ENCODE measurements at regions not wholly inside any gene's neighbourhood (a gene's known extent, or its start where the extent isn't known, plus 50 kb on each side); places are given as distances from the start of the nearest gene placed in this dataset.
"Not testable (repeated sequence)": the region's sequence is repeated elsewhere in the genome, so short reads cannot be mapped to it uniquely, and the experiment has no call there.

- H3K27ac Mint-ChIP-seq: no peak overlapping the region
- ChIA-PET POLR2A (no interaction called here), CTCF (no interaction called here)
- DNase-seq (no peak), ATAC-seq (no peak)
- H3K36me3 Mint-ChIP-seq (ENCODE audit: low read depth): no peaks in the 10 kb centered on the region
- peaks cover 2% of the 10 kb centered on the region for H3K4me1 Mint-ChIP-seq
- no peak overlapping the region for H3K4me3 Mint-ChIP-seq
- peaks cover 4% of the 10 kb centered on the region for H3K9me3 Mint-ChIP-seq (ENCODE audit: low read depth)
- intact Hi-C loops (cut with DNase I, micrococcal nuclease): no loop called here
- H3K27me3 Mint-ChIP-seq: no peaks in the 10 kb centered on the region
Observed at GRCh38 chr11:21653951-21654421, 538.9 kb upstream of the ANO5 start.

- peaks cover 2% of the 10 kb centered on the region for H3K4me1 Mint-ChIP-seq
- intact Hi-C loops (cut with DNase I, micrococcal nuclease): no loop called here
- ATAC-seq (no peak), DNase-seq (no peak)
- H3K4me3 Mint-ChIP-seq: no peak overlapping the region
- no peak overlapping the region for H3K27ac Mint-ChIP-seq
- peaks cover 5% of the 10 kb centered on the region for H3K9me3 Mint-ChIP-seq (ENCODE audit: low read depth)
- no peaks in the 10 kb centered on the region for H3K36me3 Mint-ChIP-seq (ENCODE audit: low read depth)
- POLR2A ChIA-PET: no interaction called here
- no peaks in the 10 kb centered on the region for H3K27me3 Mint-ChIP-seq
- CTCF ChIA-PET: no interaction called here
Observed at GRCh38 chr11:21656065-21656464, 536.8 kb upstream of the ANO5 start.

DNA sequence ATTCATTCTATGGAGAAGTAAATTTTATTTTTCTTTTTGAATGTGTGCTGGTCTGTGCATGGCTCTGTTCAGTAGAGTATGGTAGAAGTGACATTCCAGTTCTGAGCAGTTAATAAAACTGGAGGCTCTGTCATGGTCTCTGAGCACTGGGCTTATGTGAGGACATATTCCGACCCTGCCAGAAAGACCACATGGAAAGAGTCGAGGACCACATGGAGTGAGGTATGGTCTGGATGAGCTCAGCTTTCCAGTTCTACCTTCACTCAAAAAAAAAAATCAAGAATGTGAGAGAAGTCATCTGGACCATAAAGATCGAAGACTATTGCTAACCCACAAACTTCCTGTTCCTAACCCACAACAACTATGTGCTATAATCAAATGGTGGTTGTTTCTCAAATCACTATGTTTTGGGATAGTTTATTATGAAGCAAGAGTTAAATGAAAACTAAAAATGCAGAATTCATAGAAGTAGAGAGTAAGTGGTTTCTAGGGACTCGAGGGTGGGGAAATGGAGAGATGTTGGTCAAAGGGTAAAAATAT is 534.2 kb upstream of the ANO5 start:
- no peak overlapping the region for H3K27ac Mint-ChIP-seq
- H3K36me3 Mint-ChIP-seq (ENCODE audit: low read depth): no peaks in the 10 kb centered on the region
- H3K27me3 Mint-ChIP-seq: no peaks in the 10 kb centered on the region
- ChIA-PET CTCF (no interaction called here), POLR2A (no interaction called here)
- ATAC-seq (no peak), DNase-seq (no peak)
- intact Hi-C loops (cut with DNase I, micrococcal nuclease): no loop called here
- H3K4me1 Mint-ChIP-seq: peaks cover 2% of the 10 kb centered on the region
- H3K4me3 Mint-ChIP-seq: no peak overlapping the region
- peaks cover 5% of the 10 kb centered on the region for H3K9me3 Mint-ChIP-seq (ENCODE audit: low read depth)

GRCh38 chr11:21659377-21659776 is 533.5 kb upstream of the ANO5 start:
- ATAC-seq, DNase-seq, H3K27me3 Mint-ChIP-seq: not testable (repeated sequence)

GRCh38 chr11:21659961-21660360 is 532.9 kb upstream of the ANO5 start:
- no peak overlapping the region for H3K27ac Mint-ChIP-seq
- CTCF ChIA-PET: no interaction called here
- ATAC-seq: no peak
- H3K4me3 Mint-ChIP-seq: no peak overlapping the region
- H3K36me3 Mint-ChIP-seq (ENCODE audit: low read depth): no peaks in the 10 kb centered on the region
- POLR2A ChIA-PET: interaction anchor here (0.7 kb wide), 1 partner anchor 364 kb away, joined by 5 read pairs; no protein-coding TSS in a partner anchor
- intact Hi-C loops (cut with DNase I, micrococcal nuclease): no loop called here
- peaks cover 5% of the 10 kb centered on the region for H3K9me3 Mint-ChIP-seq (ENCODE audit: low read depth)
- peaks cover 2% of the 10 kb centered on the region for H3K4me1 Mint-ChIP-seq
- DNase-seq: no peak
- H3K27me3 Mint-ChIP-seq: no peaks in the 10 kb centered on the region

More at GRCh38 chr11:21659377-21659776, 533.5 kb upstream of the ANO5 start:
- H3K36me3 Mint-ChIP-seq (ENCODE audit: low read depth); H3K4me3 Mint-ChIP-seq; intact Hi-C loops (cut with DNase I, micrococcal nuclease); CTCF ChIA-PET; H3K9me3 Mint-ChIP-seq (ENCODE audit: low read depth); POLR2A ChIA-PET; H3K4me1 Mint-ChIP-seq; H3K27ac Mint-ChIP-seq: not testable (repeated sequence)

DNA sequence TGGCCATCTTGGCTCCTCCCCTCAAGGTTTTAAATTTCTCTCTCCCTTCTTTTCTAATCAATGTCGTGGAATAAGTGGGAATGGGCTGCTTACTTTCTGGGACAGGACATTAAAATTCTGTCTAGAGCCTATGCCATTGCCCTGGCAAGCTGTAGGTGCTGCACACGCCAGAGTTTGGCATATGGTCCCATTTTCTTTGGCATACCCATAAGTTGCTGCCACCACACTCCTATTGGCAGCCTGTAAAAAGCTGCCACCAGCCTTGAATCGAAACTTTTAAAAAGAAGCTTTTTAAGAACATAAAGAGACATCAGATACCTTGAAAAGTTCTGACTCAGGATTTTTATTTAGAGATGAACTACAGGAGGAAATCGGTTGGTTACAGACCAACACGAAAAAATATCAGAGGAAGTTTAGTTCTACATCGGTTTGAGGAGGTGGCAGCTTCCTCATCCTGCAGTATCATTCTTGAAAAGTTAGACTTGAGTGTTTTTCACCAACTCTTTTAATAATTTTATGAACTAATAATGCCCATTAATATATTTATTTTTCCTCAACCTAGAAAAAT is 517.8 kb upstream of the ANO5 start:
- Mint-ChIP-seq H3K9me3 (ENCODE audit: low read depth) (peaks cover 2% of the 10 kb centered on the region), H3K4me3 (no peak overlapping the region), H3K4me1 (no peaks in the 10 kb centered on the region), H3K36me3 (ENCODE audit: low read depth) (no peaks in the 10 kb centered on the region), H3K27ac (no peak overlapping the region), H3K27me3 (no peaks in the 10 kb centered on the region)
- DNase-seq: no peak
- intact Hi-C loops (cut with DNase I, micrococcal nuclease): no loop called here
- no peak for ATAC-seq
- ChIA-PET POLR2A (no interaction called here), CTCF (no interaction called here)

GRCh38 chr11:21687643-21688042 is 505.2 kb upstream of the ANO5 start:
- ChIA-PET POLR2A (no interaction called here), CTCF (no interaction called here)
- no peak overlapping the region for H3K27ac Mint-ChIP-seq
- no peaks in the 10 kb centered on the region for H3K36me3 Mint-ChIP-seq (ENCODE audit: low read depth)
- DNase-seq (no peak), ATAC-seq (no peak)
- H3K9me3 Mint-ChIP-seq (ENCODE audit: low read depth): peaks cover 7% of the 10 kb centered on the region
- intact Hi-C loops (cut with DNase I, micrococcal nuclease): no loop called here
- H3K27me3 Mint-ChIP-seq: no peaks in the 10 kb centered on the region
- no peaks in the 10 kb centered on the region for H3K4me1 Mint-ChIP-seq
- no peak overlapping the region for H3K4me3 Mint-ChIP-seq

DNA sequence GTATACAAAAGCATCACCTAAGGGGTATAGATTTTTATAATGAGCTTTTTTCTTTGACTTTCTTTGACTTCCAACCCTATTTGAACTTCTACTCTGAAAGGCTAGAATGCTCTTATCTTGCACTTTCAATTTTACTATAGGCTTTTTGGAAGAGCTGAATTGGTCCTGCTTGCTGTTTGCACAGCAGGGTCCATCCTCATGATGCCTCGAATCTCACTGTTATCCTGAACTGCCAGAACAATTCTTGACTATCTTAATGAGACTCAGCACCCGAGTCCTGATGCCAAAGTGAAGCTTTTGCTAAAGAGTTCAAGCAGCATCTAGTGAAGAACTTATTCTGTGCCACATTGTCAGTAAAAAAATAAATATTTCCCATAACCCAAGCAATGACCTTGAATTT is 488.3 kb upstream of the ANO5 start:
- POLR2A ChIA-PET: no interaction called here
- peaks cover 4% of the 10 kb centered on the region for H3K9me3 Mint-ChIP-seq (ENCODE audit: low read depth)
- CTCF ChIA-PET: no interaction called here
- H3K36me3 Mint-ChIP-seq (ENCODE audit: low read depth): no peaks in the 10 kb centered on the region
- ATAC-seq (no peak), DNase-seq (no peak)
- intact Hi-C loops (cut with DNase I, micrococcal nuclease): no loop called here
- no peaks in the 10 kb centered on the region for H3K27me3 Mint-ChIP-seq
- no peak overlapping the region for H3K4me3 Mint-ChIP-seq
- no peak overlapping the region for H3K27ac Mint-ChIP-seq
- H3K4me1 Mint-ChIP-seq: no peaks in the 10 kb centered on the region

GRCh38 chr11:21707116-21707739 is 485.7 kb upstream of the ANO5 start:
- H3K9me3 Mint-ChIP-seq (ENCODE audit: low read depth): peaks cover 4% of the 10 kb centered on the region
- no peak overlapping the region for H3K27ac Mint-ChIP-seq
- intact Hi-C loops (cut with DNase I, micrococcal nuclease): no loop called here
- no peak for DNase-seq
- H3K27me3 Mint-ChIP-seq: no peaks in the 10 kb centered on the region
- no peak for ATAC-seq
- no peak overlapping the region for H3K4me3 Mint-ChIP-seq
- CTCF ChIA-PET: interaction anchor here (1.1 kb wide), 1 partner anchor 135 kb away, joined by 3 read pairs; no protein-coding TSS in a partner anchor
- no peaks in the 10 kb centered on the region for H3K36me3 Mint-ChIP-seq (ENCODE audit: low read depth)
- POLR2A ChIA-PET: no interaction called here
- H3K4me1 Mint-ChIP-seq: no peaks in the 10 kb centered on the region

- ChIA-PET CTCF (no interaction called here), POLR2A (interaction anchor here (0.6 kb wide), 1 partner anchor 1089 kb away, joined by 3 read pairs; no protein-coding TSS in a partner anchor)
- Mint-ChIP-seq H3K27me3 (no peaks in the 10 kb centered on the region), H3K27ac (no peak overlapping the region), H3K36me3 (ENCODE audit: low read depth) (no peaks in the 10 kb centered on the region), H3K4me1 (no peaks in the 10 kb centered on the region), H3K4me3 (no peak overlapping the region), H3K9me3 (ENCODE audit: low read depth) (peaks cover 4% of the 10 kb centered on the region)
- intact Hi-C loops (cut with DNase I, micrococcal nuclease): no loop called here
- no peak for ATAC-seq
- no peak for DNase-seq
Observed at GRCh38 chr11:21710809-21711208, 482.1 kb upstream of the ANO5 start.

DNA sequence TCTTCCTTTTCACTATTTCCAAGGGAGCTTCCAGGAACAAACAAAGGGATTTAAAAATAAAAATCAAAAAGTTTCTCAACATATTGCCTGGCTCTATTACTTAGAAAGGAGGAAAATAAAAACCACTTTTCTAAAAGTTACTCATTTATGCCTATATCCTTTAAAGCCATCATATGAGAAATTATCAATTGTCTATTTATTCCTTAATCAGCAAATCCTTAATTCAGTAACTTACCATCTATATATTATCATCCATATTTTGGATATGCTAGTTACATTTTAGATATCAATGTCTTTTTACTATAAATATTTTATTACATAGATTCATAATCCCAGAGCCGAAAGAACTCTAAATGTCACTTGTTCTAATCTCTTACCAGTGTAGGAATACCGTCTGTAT is 481.5 kb upstream of the ANO5 start:
- H3K27me3 Mint-ChIP-seq: no peaks in the 10 kb centered on the region
- CTCF ChIA-PET: no interaction called here
- ATAC-seq: no peak
- no peak overlapping the region for H3K4me3 Mint-ChIP-seq
- no peaks in the 10 kb centered on the region for H3K4me1 Mint-ChIP-seq
- no peaks in the 10 kb centered on the region for H3K36me3 Mint-ChIP-seq (ENCODE audit: low read depth)
- DNase-seq: no peak
- H3K27ac Mint-ChIP-seq: no peak overlapping the region
- POLR2A ChIA-PET: no interaction called here
- peaks cover 4% of the 10 kb centered on the region for H3K9me3 Mint-ChIP-seq (ENCODE audit: low read depth)
- intact Hi-C loops (cut with DNase I, micrococcal nuclease): no loop called here

DNA sequence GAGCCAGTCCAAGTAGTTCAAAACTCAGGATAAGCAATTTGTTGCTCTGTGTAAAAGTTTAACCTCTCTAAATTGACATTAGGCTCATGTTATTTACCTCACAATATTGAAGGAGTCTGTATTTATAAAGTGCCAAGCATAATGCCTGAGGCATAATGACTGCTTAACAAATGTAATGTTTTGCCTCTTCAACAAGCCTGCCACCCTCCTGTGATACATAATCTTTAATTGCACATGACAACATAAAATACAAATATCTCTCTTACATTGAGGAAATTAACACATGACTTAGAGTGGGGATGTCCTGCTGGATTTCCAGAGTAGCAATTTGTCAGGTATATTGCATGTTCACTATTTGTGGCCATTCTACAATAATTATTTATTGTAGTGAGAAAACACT is 469.2 kb upstream of the ANO5 start:
- Mint-ChIP-seq H3K27ac (no peak overlapping the region), H3K27me3 (no peaks in the 10 kb centered on the region), H3K4me3 (no peak overlapping the region), H3K4me1 (no peaks in the 10 kb centered on the region), H3K36me3 (ENCODE audit: low read depth) (no peaks in the 10 kb centered on the region), H3K9me3 (ENCODE audit: low read depth) (peaks cover 5% of the 10 kb centered on the region)
- DNase-seq (no peak), ATAC-seq (no peak)
- intact Hi-C loops (cut with DNase I, micrococcal nuclease): no loop called here
- POLR2A ChIA-PET: no interaction called here
- CTCF ChIA-PET: no interaction called here

Measured in activated CD4-positive, alpha-beta T cell treated with anti-CD3 and anti-CD28 coated beads for 36 hours (primary cell).